ENCODE measurements at regions not wholly inside any gene's neighbourhood (a gene's known extent, or its start where the extent isn't known, plus 50 kb on each side); places are given as distances from the start of the nearest gene placed in this dataset.
"Not testable (repeated sequence)": the region's sequence is repeated elsewhere in the genome, so short reads cannot be mapped to it uniquely, and the experiment has no call there.

DNA sequence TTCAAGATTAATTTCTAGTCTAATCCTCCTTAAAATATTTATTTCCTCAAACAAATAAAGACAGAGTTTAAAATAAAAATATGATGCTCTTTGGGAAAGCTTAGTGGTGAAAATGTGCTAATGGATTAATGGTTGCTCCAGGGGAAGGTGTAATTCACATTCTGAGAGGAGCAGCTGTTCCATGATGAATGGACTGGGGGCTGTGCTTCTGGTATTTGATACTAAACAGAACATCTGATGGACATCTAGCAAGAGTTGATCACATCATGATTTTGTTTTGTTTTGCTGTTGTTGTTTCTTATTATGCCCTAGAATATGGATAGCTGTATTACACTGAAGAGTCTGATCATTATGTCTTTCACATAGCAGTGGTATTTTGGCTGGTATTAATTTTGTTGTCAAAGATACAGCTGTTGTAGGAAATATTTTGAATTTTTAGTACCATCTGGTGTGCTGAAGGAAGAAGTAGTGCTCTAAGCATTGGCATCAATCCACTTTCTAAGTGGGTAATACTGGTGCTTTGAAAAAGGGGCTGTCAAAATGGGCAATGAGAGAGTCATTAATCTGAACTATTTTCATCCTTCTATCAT is 296.4 kb downstream of the ADAMTS20 start:
- no peak for DNase-seq (ENCODE audit: low spot score in 2 of 2)
- no peak for FAIRE-seq

DNA sequence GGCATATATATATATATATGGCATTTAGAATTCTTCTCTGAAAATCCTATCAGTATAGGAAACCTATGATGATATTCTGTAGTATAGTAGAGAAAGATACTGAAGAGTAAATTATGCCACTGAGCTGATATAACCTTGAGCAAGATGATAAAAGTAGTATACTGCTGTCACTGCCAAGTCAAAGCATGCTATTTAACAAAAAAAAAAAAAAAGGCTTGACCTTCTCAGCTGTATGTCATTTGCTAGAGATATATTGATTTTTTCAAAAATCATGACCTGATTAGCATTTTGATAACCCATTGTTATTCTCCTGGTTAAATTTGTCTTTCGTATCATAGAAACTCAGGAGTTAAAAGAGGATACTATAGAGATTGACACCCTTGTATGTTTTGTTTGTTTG is 299.4 kb downstream of the ADAMTS20 start:
- FAIRE-seq: no peak
- no peak for DNase-seq (ENCODE audit: low spot score in 2 of 2)

GRCh38 chr12:43245947-43246346 is 306.1 kb downstream of the ADAMTS20 start:
- FAIRE-seq (no peak), DNase-seq (ENCODE audit: low spot score in 2 of 2) (no peak)

GRCh38 chr12:43241986-43242385 is 310.0 kb downstream of the ADAMTS20 start:
- DNase-seq (ENCODE audit: low spot score in 2 of 2) (no peak), FAIRE-seq (no peak)

- no peak for FAIRE-seq
- DNase-seq (ENCODE audit: low spot score in 2 of 2): no peak
Measured at GRCh38 chr12:43238281-43238680, 313.7 kb downstream of the ADAMTS20 start.

GRCh38 chr12:43237238-43237879 is 314.6 kb downstream of the ADAMTS20 start:
- no peak for FAIRE-seq

GRCh38 chr12:43235721-43236120 is 316.3 kb downstream of the ADAMTS20 start:
- FAIRE-seq (no peak), DNase-seq (ENCODE audit: low spot score in 2 of 2) (no peak)

More at GRCh38 chr12:43237238-43237879, 314.6 kb downstream of the ADAMTS20 start:
- DNase-seq (ENCODE audit: low spot score in 2 of 2): no peak

DNA sequence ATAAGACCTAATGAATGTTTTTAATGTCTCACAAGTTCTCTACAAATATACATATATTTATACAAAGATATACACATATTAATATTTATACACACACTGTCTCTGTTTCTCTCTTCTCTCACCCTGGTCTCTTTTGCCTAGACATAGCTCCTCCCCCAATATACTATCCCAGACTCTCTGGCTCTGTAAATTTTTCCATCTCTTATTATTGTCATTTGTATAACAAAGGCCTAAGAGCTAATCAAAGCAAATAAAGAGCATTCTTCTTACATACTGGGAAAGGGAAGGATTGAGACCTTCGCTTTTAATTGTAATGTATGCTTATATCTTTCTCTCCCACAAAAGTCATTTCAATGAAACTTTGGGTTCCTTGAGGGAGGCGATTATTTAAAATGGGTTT is 318.1 kb downstream of the ADAMTS20 start:
- FAIRE-seq (no peak), DNase-seq (ENCODE audit: low spot score in 2 of 2) (no peak)

DNA sequence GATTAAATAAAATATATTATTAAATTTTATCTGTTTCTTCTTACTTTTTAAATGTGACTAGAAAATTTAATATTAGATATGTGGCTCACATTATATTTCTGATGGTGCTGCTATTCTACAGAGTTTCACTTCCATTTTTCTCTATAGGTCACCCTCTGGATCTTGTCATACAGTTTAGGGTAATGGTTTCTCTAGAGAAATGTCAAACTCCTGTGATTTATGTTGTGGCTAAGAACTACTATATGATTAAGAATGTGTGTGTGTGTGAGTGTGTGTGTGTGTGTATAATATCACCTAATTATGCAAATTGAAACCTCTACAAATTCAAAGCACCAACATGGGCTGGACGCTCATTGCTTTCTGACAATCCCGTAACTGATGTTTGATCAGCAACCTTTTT is 325.9 kb downstream of the ADAMTS20 start:
- DNase-seq (ENCODE audit: low spot score in 2 of 2) (no peak), FAIRE-seq (no peak)

DNA sequence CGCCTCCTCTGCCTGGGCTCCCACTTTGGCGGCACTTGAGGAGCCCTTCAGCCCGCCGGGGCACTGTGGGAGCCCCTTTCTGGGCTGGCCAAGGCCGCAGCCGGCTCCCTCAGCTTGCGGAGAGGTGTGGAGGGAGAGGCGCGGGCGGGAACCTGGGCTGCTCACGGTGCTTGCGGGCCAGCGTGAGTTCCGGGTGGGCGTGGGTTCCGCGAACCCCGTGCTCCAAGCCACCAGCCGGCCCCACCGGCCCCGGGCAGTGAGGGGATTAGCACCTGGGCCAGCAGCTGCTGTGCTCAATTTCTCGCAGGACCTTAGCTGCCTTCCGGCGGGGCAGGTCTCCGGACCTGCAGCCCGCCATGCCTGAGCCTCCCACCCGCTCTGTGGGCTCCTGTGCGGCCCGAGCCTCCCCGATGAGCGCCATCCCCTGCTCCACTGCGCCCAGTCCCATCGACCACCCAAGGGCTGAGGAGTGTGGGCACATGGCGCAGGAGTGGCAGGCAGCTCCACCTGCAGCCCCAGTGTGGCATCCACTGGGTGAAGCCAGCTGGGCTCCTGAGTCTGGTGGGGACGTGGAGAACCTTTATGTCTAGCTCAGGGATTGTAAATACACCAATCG is 327.7 kb downstream of the ADAMTS20 start:
- FAIRE-seq; DNase-seq (ENCODE audit: low spot score in 2 of 2): not testable (repeated sequence)

- no peak for DNase-seq (ENCODE audit: low spot score in 2 of 2)
- FAIRE-seq: no peak
Measured at GRCh38 chr12:43222796-43223195, 329.2 kb downstream of the ADAMTS20 start.

DNA sequence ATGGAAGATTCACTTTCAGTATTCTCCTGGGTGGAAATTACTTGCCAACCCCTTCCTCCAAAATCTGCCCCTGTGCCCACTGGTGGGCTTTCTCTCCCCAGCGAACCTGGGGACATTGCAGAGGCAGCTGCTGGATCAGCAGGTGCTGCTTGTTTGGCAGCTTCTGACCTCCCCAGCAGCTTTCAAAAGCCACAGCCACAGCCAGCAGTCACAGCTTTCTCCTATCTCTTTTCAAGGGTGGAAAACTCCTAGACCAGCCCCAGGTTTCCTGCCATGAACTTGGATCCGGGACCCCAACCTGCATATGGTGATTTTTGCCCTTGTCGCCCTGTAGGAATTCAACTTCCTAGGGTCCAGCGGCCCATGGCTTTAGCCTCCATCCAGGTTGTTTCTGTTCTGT is 330.8 kb downstream of the ADAMTS20 start:
- DNase-seq (ENCODE audit: low spot score in 2 of 2) (no peak), FAIRE-seq (no peak)

GRCh38 chr12:43216490-43216889 is 335.5 kb downstream of the ADAMTS20 start:
- DNase-seq (ENCODE audit: low spot score in 2 of 2): no peak
- FAIRE-seq: no peak

GRCh38 chr12:43214166-43214565 is 337.8 kb downstream of the ADAMTS20 start:
- no peak for DNase-seq (ENCODE audit: low spot score in 2 of 2)
- FAIRE-seq: no peak

GRCh38 chr12:43213608-43214007 is 338.4 kb downstream of the ADAMTS20 start:
- DNase-seq (ENCODE audit: low spot score in 2 of 2) (no peak), FAIRE-seq (no peak)

- DNase-seq (ENCODE audit: low spot score in 2 of 2): no peak
- FAIRE-seq: no peak
Measured at GRCh38 chr12:43210485-43211192, 341.4 kb downstream of the ADAMTS20 start.

DNA sequence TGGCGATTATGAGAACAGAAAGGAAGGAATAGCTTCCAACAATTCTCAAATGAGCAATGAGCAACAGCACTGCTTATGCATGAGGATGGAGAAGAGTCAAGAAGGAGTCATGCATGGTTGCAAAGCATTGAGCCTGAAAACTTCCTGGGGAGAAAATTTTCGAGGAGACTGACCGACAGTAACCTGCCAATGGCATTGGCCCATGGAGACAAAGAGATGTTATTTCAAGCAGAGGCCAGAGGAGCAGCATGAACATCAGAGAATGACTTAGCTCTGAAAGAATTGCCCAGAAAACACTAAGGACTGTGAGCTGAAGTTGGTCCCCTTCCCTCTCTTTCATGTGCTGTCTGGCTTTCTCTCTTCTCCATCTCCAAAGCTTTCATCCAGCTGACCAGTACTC is 343.4 kb downstream of the ADAMTS20 start:
- DNase-seq (ENCODE audit: low spot score in 2 of 2) (no peak), FAIRE-seq (no peak)

GRCh38 chr12:43208221-43208620 is 343.8 kb downstream of the ADAMTS20 start:
- DNase-seq (ENCODE audit: low spot score in 2 of 2): no peak

DNA sequence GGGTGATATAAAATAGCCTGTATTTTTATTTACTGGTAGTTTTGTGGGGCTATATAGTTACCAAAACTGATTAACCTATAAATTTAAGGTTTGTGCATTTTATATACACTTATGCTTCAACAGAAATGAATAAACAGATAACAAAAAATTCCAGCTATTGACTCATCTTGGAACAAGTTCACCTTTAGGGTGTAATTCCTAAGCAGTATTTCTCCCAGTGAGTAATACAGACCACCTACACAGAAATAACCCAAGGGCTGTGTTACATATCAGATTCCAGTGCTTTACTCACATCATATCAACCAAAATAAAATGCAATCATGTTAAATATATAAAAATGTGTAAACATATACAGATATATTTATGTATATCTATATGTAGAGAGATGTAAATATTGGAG is 345.6 kb downstream of the ADAMTS20 start:
- DNase-seq (ENCODE audit: low spot score in 2 of 2): no peak
- FAIRE-seq: no peak

More at GRCh38 chr12:43208221-43208620, 343.8 kb downstream of the ADAMTS20 start:
- no peak for FAIRE-seq

- DNase-seq (ENCODE audit: low spot score in 2 of 2) (no peak), FAIRE-seq (no peak)
Measured at GRCh38 chr12:43198608-43199007, 353.4 kb downstream of the ADAMTS20 start.

DNA sequence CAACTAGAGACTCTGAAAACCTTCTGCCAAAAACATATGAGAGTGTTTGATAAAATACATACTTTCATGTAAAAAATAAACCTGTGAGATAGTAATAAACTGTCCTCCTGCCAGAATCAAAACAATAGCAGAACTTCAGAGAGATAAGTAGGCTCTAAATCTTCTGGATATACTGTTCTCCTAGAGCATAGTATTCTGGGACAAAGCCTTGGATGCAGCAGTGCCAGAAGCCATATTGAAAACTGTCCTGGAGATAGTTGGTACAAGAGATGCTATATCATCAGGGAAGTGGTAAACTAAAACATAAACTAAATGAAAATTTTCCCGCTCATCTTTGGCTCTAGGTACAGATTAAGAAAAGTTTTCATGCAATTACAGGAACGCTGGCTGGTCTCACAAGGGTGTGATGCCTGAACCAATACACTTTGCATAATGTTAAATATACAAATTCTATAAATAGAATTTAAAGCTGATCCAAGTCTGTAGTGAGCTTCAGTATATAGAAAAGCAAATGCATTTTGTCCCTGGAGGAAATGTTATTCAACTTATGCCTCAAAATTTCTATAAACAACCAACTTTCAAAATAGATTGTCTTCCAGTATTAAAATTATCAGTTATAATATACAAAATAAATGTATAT is 355.6 kb downstream of the ADAMTS20 start:
- DNase-seq (ENCODE audit: low spot score in 2 of 2) (no peak), FAIRE-seq (no peak)
